Right forelimb (tissue), 1 donor: ENCODE measurements at regions not wholly inside any gene's neighbourhood (a gene's known extent, or its start where the extent isn't known, plus 50 kb on each side); places are given as distances from the start of the nearest gene placed in this dataset.
"Not testable (repeated sequence)": the region's sequence is repeated elsewhere in the genome, so short reads cannot be mapped to it uniquely, and the experiment has no call there.

Source experiments
- DNase-seq: peaks from one replicate; pipeline ENCODE4 v3.0.0-alpha.2; 2018

- DNase-seq, result no peak
Measured at GRCh38 chr3:20537234-20537633, 351.2 kb upstream of the SGO1 start.

GRCh38 chr3:20529911-20530310 is 343.9 kb upstream of the SGO1 start:
- DNase-seq, result no peak

- DNase-seq, result no peak
Measured at GRCh38 chr3:20528180-20528770, 342.3 kb upstream of the SGO1 start.

- no peak for DNase-seq
Measured at GRCh38 chr3:20527368-20527767, 341.4 kb upstream of the SGO1 start.

GRCh38 chr3:20524328-20524727 is 338.3 kb upstream of the SGO1 start:
- no peak for DNase-seq

- no peak for DNase-seq
Measured at GRCh38 chr3:20523293-20523692, 337.3 kb upstream of the SGO1 start.

- not testable (repeated sequence) for DNase-seq
Measured at GRCh38 chr3:20517316-20517715, 331.3 kb upstream of the SGO1 start.

- no peak for DNase-seq
Measured at GRCh38 chr3:20516311-20516710, 330.3 kb upstream of the SGO1 start.

GRCh38 chr3:20515834-20516233 is 329.8 kb upstream of the SGO1 start:
- DNase-seq, result no peak

- DNase-seq, result peak; percentile 44
Measured at GRCh38 chr3:20511863-20512505, 326.0 kb upstream of the SGO1 start.

- no peak for DNase-seq
Measured at GRCh38 chr3:20510396-20510795, 324.4 kb upstream of the SGO1 start.

GRCh38 chr3:20503394-20504082 is 317.5 kb upstream of the SGO1 start:
- DNase-seq, result no peak

- DNase-seq, result no peak
Measured at GRCh38 chr3:20490996-20491395, 305.0 kb upstream of the SGO1 start.

GRCh38 chr3:20488151-20488550 is 302.1 kb upstream of the SGO1 start:
- DNase-seq, result no peak

GRCh38 chr3:20484126-20484525 is 298.1 kb upstream of the SGO1 start:
- DNase-seq, result no peak

- DNase-seq, result no peak
Measured at GRCh38 chr3:20482350-20482749, 296.3 kb upstream of the SGO1 start.

GRCh38 chr3:20480786-20481365 is 294.9 kb upstream of the SGO1 start:
- no peak for DNase-seq

GRCh38 chr3:20478436-20478835 is 292.4 kb upstream of the SGO1 start:
- no peak for DNase-seq

GRCh38 chr3:20464237-20464636 is 278.2 kb upstream of the SGO1 start:
- not testable (repeated sequence) for DNase-seq

- no peak for DNase-seq
Measured at GRCh38 chr3:20462723-20463122, 276.7 kb upstream of the SGO1 start.

- no peak for DNase-seq
Measured at GRCh38 chr3:20462226-20462625, 276.2 kb upstream of the SGO1 start.

GRCh38 chr3:20458994-20459716 is 273.1 kb upstream of the SGO1 start:
- no peak for DNase-seq

- DNase-seq, result no peak
Measured at GRCh38 chr3:20456511-20456910, 270.5 kb upstream of the SGO1 start.
